Esophagus (tissue), 2 donors: ENCODE measurements at regions not wholly inside any gene's neighbourhood (a gene's known extent, or its start where the extent isn't known, plus 50 kb on each side); places are given as distances from the start of the nearest gene placed in this dataset.

ENCODE experiments used
- H3K27ac ChIP-seq, 2 donors: one replicate each; pipeline ENCODE4 v1.5.1; 2013; ENCODE audit warnings: low read depth in 2 of 2, mild to moderate bottlenecking in 2 of 2, inconsistent platforms in 1 of 2, low read length in 1 of 2, moderate library complexity in 1 of 2
- H3K27me3 ChIP-seq, 2 donors: one replicate each; pipeline ENCODE4 v1.6.1; 2013; ENCODE audit warnings: low read length in 2 of 2, control low read depth in 1 of 2, mild to moderate bottlenecking in 1 of 2; ENCODE audit not compliant: insufficient read depth in 2 of 2, control insufficient read depth in 1 of 2
- H3K36me3 ChIP-seq, 2 donors: one replicate each; pipeline ENCODE4 v1.6.1; 2013; ENCODE audit warnings: low read length in 1 of 2; ENCODE audit not compliant: control insufficient read depth in 2 of 2, insufficient read depth in 2 of 2
- H3K4me1 ChIP-seq, 2 donors: one replicate each; pipeline ENCODE4 v1.6.1; 2013; ENCODE audit warnings: low read length in 1 of 2; ENCODE audit not compliant: control insufficient read depth in 2 of 2, insufficient read depth in 2 of 2
- H3K4me3 ChIP-seq, 2 donors: one replicate each; pipeline ENCODE4 v1.5.1; 2013; ENCODE audit warnings: low read length in 2 of 2, mild to moderate bottlenecking in 2 of 2, low read depth in 1 of 2, moderate library complexity in 1 of 2
- H3K9me3 ChIP-seq, 2 donors: one replicate each; pipeline ENCODE4 v1.6.1; 2013; ENCODE audit warnings: mild to moderate bottlenecking in 2 of 2, low read depth in 1 of 2, low read length in 1 of 2, moderate library complexity in 1 of 2; ENCODE audit not compliant: control insufficient read depth in 2 of 2, insufficient read depth in 1 of 2
- WGBS, 2 donors: extraction: QIAGEN DNeasy Blood & Tissue Kit; methylation state at CpG; one replicate each; pipeline ENCODE4 v1.1.7; 2013; 5-methylcytosine and 5-hydroxymethylcytosine counted together
- donor health status: healthy with polysubstance abuse.
- donor health status: Bipolar disorder and iron deficiency.

GRCh38 chr4:155491336-155492120, 114.8 kb upstream of the MAP9 start:
- Histone ChIP-seq H3K27ac (no peak overlapping the region), H3K4me3 (no peak overlapping the region), H3K27me3 (no peaks in the 10 kb centered on the region), H3K4me1 (no peaks in the 10 kb centered on the region), H3K36me3 (no peaks in the 10 kb centered on the region), H3K9me3 (no peaks in the 10 kb centered on the region)
- WGBS, 2 donors, result 80 to 81% methylated on average over 4 of the region's 4 CpGs

DNA sequence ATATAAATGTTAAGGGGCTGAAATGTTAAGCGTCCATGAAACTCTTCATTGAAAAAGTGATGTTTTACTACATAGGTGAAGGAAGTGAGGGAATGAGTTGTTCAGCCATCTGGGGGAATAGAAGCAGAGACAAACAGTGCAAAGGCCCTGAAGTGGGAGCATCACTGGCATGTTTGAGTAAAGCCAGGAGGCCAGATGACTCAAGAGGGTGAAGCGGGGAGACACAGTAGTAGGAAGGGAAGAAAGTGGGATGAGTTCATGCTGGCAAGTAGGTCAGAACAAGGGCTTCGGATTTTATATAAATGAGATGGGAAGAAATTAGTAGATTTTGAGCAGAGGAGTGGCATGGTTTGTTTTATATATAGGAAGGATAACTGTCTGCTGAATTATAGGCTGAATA, 112.5 kb upstream of the MAP9 start:
- Histone ChIP-seq H3K27me3 (no peaks in the 10 kb centered on the region), H3K27ac (no peak overlapping the region), H3K4me1 (no peaks in the 10 kb centered on the region), H3K36me3 (no peaks in the 10 kb centered on the region), H3K9me3 (no peaks in the 10 kb centered on the region), H3K4me3 (no peak overlapping the region)
- WGBS, 2 donors, result 92 to 93% methylated on average over 3 of the region's 3 CpGs

- no peaks in the 10 kb centered on the region for H3K4me1 ChIP-seq
- H3K36me3 ChIP-seq, result no peaks in the 10 kb centered on the region
- no peaks in the 10 kb centered on the region for H3K9me3 ChIP-seq
- no peak overlapping the region for H3K27ac ChIP-seq
- no peaks in the 10 kb centered on the region for H3K27me3 ChIP-seq
- 79 to 86% methylated on average over 2 of the region's 2 CpGs for WGBS, 2 donors
- no peak overlapping the region for H3K4me3 ChIP-seq
Observed at GRCh38 chr4:155488691-155489090, 111.9 kb upstream of the MAP9 start.

GRCh38 chr4:155487210-155487609, 110.4 kb upstream of the MAP9 start:
- Histone ChIP-seq H3K4me3 (no peak overlapping the region), H3K27ac (no peak overlapping the region), H3K27me3 (no peaks in the 10 kb centered on the region), H3K9me3 (no peaks in the 10 kb centered on the region), H3K36me3 (no peaks in the 10 kb centered on the region), H3K4me1 (no peaks in the 10 kb centered on the region)

DNA sequence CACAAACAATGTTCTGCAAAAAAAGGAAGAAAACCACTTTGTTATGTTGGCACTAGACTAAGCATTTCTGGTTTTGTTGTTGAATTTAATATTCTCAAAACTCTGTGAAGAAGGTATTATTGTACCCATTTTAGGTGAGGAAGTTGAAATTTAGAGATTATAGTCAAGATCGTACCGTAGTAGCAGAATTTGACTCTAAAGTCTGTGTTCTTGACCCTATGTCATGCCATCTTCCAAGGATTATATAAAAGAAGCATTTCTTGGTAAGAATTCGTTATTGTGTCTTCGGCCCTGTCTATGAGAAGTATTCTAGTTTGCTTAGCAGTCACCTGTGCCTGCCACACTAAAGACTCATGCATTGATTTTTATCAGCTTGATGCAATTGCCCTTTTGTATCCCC, 104.4 kb upstream of the MAP9 start:
- Histone ChIP-seq H3K4me3 (no peak overlapping the region), H3K9me3 (no peaks in the 10 kb centered on the region), H3K27ac (no peak overlapping the region), H3K27me3 (no peaks in the 10 kb centered on the region), H3K36me3 (no peaks in the 10 kb centered on the region), H3K4me1 (no peaks in the 10 kb centered on the region)
- WGBS, 2 donors, result 90 to 93% methylated on average over 4 of the region's 4 CpGs

- WGBS, 2 donors, result 88 to 93% methylated on average over 1 of the region's 1 CpG
- H3K27ac ChIP-seq, result no peak overlapping the region
- H3K9me3 ChIP-seq, result no peaks in the 10 kb centered on the region
- no peak overlapping the region for H3K4me3 ChIP-seq
- no peaks in the 10 kb centered on the region for H3K27me3 ChIP-seq
- H3K36me3 ChIP-seq, result no peaks in the 10 kb centered on the region
- H3K4me1 ChIP-seq, result no peaks in the 10 kb centered on the region
Observed at GRCh38 chr4:155479835-155480234, 103.1 kb upstream of the MAP9 start.

DNA sequence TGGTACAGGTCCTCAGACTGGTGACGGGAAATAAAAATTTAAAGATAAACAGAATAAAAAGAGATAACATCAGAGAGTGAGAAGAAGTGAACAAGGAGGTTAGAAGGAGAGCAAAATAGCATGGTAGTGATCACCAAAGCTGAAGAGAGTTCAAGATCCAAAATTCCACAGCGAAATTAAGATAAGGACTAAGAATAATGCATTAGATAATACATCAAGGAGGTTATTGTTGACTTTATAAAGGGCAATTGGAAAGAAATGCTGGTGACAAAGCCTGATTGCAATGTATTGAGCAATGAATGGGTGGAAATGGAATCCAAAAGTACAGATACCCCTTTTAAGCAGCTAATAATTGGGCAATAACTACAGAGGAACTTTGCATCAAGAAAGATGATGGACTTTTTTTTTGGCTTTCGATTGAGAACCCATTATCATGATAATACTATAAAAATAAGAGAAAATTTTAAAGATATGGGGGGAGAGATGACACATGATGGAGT, 101.6 kb upstream of the MAP9 start:
- H3K9me3 ChIP-seq, result no peaks in the 10 kb centered on the region
- H3K36me3 ChIP-seq, result no peaks in the 10 kb centered on the region
- H3K27me3 ChIP-seq, result no peaks in the 10 kb centered on the region
- H3K27ac ChIP-seq, result no peak overlapping the region
- 77 to 87% methylated on average over 3 of the region's 3 CpGs for WGBS, 2 donors
- H3K4me1 ChIP-seq, result no peaks in the 10 kb centered on the region
- H3K4me3 ChIP-seq, result no peak overlapping the region

- Histone ChIP-seq H3K4me3 (no peak overlapping the region), H3K27ac (no peak overlapping the region), H3K4me1 (no peaks in the 10 kb centered on the region), H3K27me3 (no peaks in the 10 kb centered on the region), H3K36me3 (no peaks in the 10 kb centered on the region), H3K9me3 (no peaks in the 10 kb centered on the region)
- WGBS, 2 donors, result 82 to 83% methylated on average over 5 of the region's 5 CpGs
Observed at GRCh38 chr4:155474758-155475157, 98.0 kb upstream of the MAP9 start.

DNA sequence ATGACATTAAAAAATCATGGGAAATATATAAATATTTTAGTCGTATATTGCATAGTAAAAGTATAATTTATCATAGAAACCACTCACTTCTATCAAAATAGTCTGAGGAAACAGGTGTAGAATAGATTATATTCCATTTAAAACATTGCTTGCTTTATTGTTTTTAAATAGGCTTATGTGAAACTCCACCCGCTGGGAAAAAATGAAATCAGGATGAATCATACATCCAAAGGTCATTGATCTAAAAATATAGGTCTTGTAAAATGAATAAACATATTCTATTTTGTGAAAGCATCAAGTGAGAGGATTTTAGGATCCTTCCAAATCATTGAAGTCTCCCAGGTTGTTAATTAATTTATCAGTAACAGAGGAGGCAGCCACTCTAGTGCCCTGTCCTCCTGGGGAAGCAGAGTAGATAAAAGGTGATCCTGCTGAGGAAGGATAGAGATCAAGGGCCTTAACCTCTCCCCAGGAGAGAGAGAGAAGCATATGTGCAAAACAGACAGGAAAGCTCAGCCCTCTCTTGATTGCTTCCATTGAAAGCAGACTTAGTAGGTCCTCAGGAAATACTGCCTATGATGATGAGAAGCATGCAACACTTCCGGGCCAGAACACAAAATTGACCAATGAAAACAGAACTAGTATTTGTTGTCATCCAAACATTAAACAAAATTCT, 96.8 kb upstream of the MAP9 start:
- no peaks in the 10 kb centered on the region for H3K4me1 ChIP-seq
- no peak overlapping the region for H3K27ac ChIP-seq
- no peak overlapping the region for H3K4me3 ChIP-seq
- no peaks in the 10 kb centered on the region for H3K36me3 ChIP-seq
- H3K9me3 ChIP-seq, result no peaks in the 10 kb centered on the region
- 47 to 51% methylated on average over 3 of the region's 3 CpGs for WGBS, 2 donors
- H3K27me3 ChIP-seq, result no peaks in the 10 kb centered on the region

DNA sequence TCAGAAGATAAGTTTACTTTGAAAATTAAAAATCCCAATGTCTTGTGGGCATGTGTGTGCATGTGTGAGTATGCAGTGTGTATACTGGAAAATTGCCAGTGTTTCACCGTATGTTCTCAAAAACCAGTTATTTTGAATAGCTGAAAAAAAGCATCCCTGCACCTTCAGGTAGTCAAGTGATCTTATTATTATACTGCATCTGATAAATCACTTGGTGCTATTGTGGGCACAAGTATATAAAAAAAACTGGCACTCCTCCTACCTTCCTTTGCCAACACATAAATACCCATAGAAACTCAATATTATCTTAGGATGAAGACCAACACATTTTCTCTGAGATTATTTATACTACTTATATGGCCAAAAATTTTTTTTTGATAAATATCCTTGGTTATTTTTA, 91.5 kb upstream of the MAP9 start:
- Histone ChIP-seq H3K9me3 (no peaks in the 10 kb centered on the region), H3K4me1 (no peaks in the 10 kb centered on the region), H3K27me3 (no peaks in the 10 kb centered on the region), H3K36me3 (no peaks in the 10 kb centered on the region), H3K27ac (no peak overlapping the region), H3K4me3 (no peak overlapping the region)
- 33 to 59% methylated on average over 1 of the region's 1 CpG for WGBS, 2 donors
